Heart left ventricle (tissue), 16 donors: ENCODE measurements at regions not wholly inside any gene's neighbourhood (a gene's known extent, or its start where the extent isn't known, plus 50 kb on each side); places are given as distances from the start of the nearest gene placed in this dataset.

Source experiments
- ATAC-seq, 4 donors: fragments of 200-7000 bp; cut with Tn5 transposase; one replicate each; pipeline ENCODE4 v1.9.1; 2020 to 2022; ENCODE audit warnings: moderate library complexity in 4 of 4, mild to moderate bottlenecking in 3 of 4, moderate number of reproducible peaks in 1 of 4
- DNase-seq, 5 donors: peaks; one replicate each; pipeline ENCODE4 v3.0.0-alpha.2; 2020
- H3K27ac ChIP-seq, 12 donors: fragments of 200-600 bp; sonication (generic) in 4 of 12; one replicate each; pipeline versions ENCODE4 v1.5.0 to v1.8.0; 2016 to 2022; ENCODE audit warnings: mild to moderate bottlenecking in 2 of 12
- H3K27me3 ChIP-seq, 9 donors: fragments of 200-600 bp; sonication (generic) in 2 of 9; one replicate each; pipeline versions ENCODE4 v1.5.1 to v1.8.0; 2016 to 2022; ENCODE audit warnings: mild to moderate bottlenecking in 3 of 9
- H3K36me3 ChIP-seq, 9 donors: fragments of 200-600 bp; sonication (generic) in 2 of 9; one replicate each; pipeline versions ENCODE4 v1.5.0 to v1.8.0; 2018 to 2022; ENCODE audit warnings: mild to moderate bottlenecking in 2 of 9
- H3K4me1 ChIP-seq, 12 donors: fragments of 200-600 bp; sonication (generic) in 4 of 12; one replicate each; pipeline versions ENCODE4 v1.5.0 to v1.8.0; 2016 to 2022; ENCODE audit warnings: mild to moderate bottlenecking in 3 of 12
- H3K4me3 ChIP-seq, 12 donors: fragments of 200-600 bp; sonication (generic) in 4 of 12; one replicate each; pipeline versions ENCODE4 v1.5.0 to v1.8.0; 2017 to 2022; ENCODE audit warnings: mild to moderate bottlenecking in 9 of 12, moderate library complexity in 4 of 12
- H3K9me3 ChIP-seq, 12 donors: fragments of 200-600 bp; sonication (generic) in 4 of 12; one replicate each; pipeline versions ENCODE4 v1.5.0 to v1.8.0; 2016 to 2022; ENCODE audit warnings: mild to moderate bottlenecking in 1 of 12
- POLR2A ChIP-seq, 2 donors: fragments of 450-650 bp; IDR thresholded peaks; one replicate each; pipeline ENCODE4 v1.6.1; 2017; ENCODE audit warnings: antibody characterized with exemption in 2 of 2, mild to moderate bottlenecking in 2 of 2, moderate library complexity in 2 of 2
- WGBS, 4 donors: extraction: QIAGEN DNeasy Blood & Tissue Kit in 2 of 4; methylation state at CpG; one replicate each; pipeline versions ENCODE4 v1.1.5 to v1.1.7; 2013 to 2018; 5-methylcytosine and 5-hydroxymethylcytosine counted together
- intact Hi-C, 10 donors: fragments of 100-400 bp; cut with DNase I; formaldehyde crosslinking; loops; one replicate each; pipeline versions ENCODE4 v1.11.1 to v1.14.2; 2022
- TF ChIP-seq, protein P1 (sequence below), 12 donors: fragments of 200-600 bp; sonication (generic) in 4 of 12; IDR thresholded peaks; one replicate each; pipeline versions ENCODE4 v1.5.0 to v1.8.0; 2018 to 2022; ENCODE audit warnings: antibody characterized with exemption in 12 of 12, mild to moderate bottlenecking in 5 of 12
- donor health status: ischemic (EF 13 %, LVEDD 7.1; RV severe dilation, severe dysfunction).
- donor health status: healthy with polysubstance abuse.
- donor health status: DM: no; HTN: yes; CAD: no.
- donor health status: DM: no; HTN: no; CAD: no.
- donor health status: ischemic (EF 25% LVEDD 6.9; RV normal size, moderate dysfunction).
- donor health status: ischemic (EF 25% LVEDD 5.7; RV mildly dilated, moderate dysfunction).
- donor health status: healthy.
- donor health status: DM: yes; HTN: yes; CAD: no.
- donor health status: ischemic (EF 35%, LVEDD 5.7; RV mildly dilated, moderate dysfunction).
- donor health status: nonischemic (EF 11% LVEDD 7.7; RV severe dilation, severe dysfunction).
- donor health status: DM: yes; HTN: yes; CAD: no.
- donor health status: PGD.
- donor health status: ischemic (EF 29% LVEDD 5.4; RV normal size, mild dysfunction).
- donor health status: nonischemic (EF 23%, LVEDD 6.1; RV moderate dilation, normal function).

DNA sequence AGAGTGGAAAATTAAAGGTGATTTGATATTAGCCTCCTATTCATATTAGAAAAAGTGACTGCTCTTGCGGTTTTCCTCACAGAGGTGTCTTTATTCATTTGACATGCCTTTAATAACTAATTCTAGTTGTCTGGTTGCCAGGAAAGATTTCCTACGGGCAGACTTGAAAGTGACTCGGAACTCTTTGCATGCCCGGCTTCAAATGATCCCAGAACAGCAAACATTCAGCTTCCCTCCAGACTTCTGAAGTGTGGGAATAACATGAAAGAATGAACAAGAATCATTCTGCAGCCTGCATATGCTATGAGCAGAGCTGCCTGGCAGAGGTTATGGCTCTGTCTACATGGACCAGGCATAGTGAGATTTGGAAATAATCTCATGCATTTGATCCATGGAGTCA is 89.6 kb upstream of the PKDCC start:
- DNase-seq, result no peak
- Histone ChIP-seq H3K4me3 (no peak overlapping the region), H3K4me1 (peaks cover 0 to 13% (median 5%) of the 10 kb centered on the region in 12 donors), H3K36me3 (no peaks in the 10 kb centered on the region), H3K27me3 (no peaks in the 10 kb centered on the region), H3K9me3 (no peaks in the 10 kb centered on the region), H3K27ac (no peak overlapping the region)
- WGBS, 4 donors, result 59 to 71% (median 69%) methylated on average over 4 of the region's 4 CpGs
- ATAC-seq, result no peak
- intact Hi-C loops, result loop anchor here in 1 of 10 donors (10.0 kb wide), 1 partner anchor 87 kb away; the partner anchor contains the start of gene PKDCC
- no peak for TF ChIP-seq POLR2A (IDR thresholded peaks at IDR 0.05)
- TF ChIP-seq, protein P1, sequence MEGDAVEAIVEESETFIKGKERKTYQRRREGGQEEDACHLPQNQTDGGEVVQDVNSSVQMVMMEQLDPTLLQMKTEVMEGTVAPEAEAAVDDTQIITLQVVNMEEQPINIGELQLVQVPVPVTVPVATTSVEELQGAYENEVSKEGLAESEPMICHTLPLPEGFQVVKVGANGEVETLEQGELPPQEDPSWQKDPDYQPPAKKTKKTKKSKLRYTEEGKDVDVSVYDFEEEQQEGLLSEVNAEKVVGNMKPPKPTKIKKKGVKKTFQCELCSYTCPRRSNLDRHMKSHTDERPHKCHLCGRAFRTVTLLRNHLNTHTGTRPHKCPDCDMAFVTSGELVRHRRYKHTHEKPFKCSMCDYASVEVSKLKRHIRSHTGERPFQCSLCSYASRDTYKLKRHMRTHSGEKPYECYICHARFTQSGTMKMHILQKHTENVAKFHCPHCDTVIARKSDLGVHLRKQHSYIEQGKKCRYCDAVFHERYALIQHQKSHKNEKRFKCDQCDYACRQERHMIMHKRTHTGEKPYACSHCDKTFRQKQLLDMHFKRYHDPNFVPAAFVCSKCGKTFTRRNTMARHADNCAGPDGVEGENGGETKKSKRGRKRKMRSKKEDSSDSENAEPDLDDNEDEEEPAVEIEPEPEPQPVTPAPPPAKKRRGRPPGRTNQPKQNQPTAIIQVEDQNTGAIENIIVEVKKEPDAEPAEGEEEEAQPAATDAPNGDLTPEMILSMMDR (IDR thresholded peaks at IDR 0.05), result no peak

DNA sequence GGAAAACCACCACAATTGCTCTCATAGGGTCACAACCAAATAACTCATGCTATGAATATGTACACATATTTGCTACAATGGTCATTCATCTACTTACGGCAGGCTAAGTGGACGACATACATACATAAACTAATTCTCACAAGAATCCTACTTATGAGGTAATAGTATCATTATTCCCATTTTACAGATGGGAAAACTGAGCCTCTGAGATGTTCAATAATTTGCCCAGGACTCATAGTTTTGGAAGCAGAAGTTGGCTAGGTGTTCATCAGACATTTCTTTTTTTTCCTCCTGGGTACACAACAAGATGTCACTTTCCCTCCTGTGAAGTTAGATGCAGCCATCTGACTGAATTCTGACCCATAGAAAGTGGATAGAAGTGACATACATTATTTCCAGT is 89.0 kb upstream of the PKDCC start:
- no peak for DNase-seq
- no peak overlapping the region for H3K4me3 ChIP-seq
- H3K36me3 ChIP-seq, result no peaks in the 10 kb centered on the region
- H3K9me3 ChIP-seq, result no peaks in the 10 kb centered on the region
- TF ChIP-seq, protein P1 (IDR thresholded peaks at IDR 0.05), result no peak
- TF ChIP-seq POLR2A (IDR thresholded peaks at IDR 0.05), result no peak
- peaks cover 0 to 18% (median 7%) of the 10 kb centered on the region in 12 donors for H3K4me1 ChIP-seq
- no peak for ATAC-seq
- no peak overlapping the region for H3K27ac ChIP-seq
- intact Hi-C loops, result loop anchor here in 1 of 10 donors (10.0 kb wide), 1 partner anchor 86 kb away; the partner anchor contains the start of gene PKDCC
- H3K27me3 ChIP-seq, result no peaks in the 10 kb centered on the region
- WGBS, 4 donors, result 96 to 100% (median 98%) methylated on average over 2 of the region's 2 CpGs

GRCh38 chr2:41959760-41960159 is 88.1 kb upstream of the PKDCC start:
- 95 to 97% (median 96%) methylated on average over 2 of the region's 2 CpGs for WGBS, 4 donors
- H3K9me3 ChIP-seq, result no peaks in the 10 kb centered on the region
- H3K4me1 ChIP-seq, result peaks cover 0 to 28% (median 14%) of the 10 kb centered on the region in 12 donors
- no peak overlapping the region for H3K27ac ChIP-seq
- H3K4me3 ChIP-seq, result no peak overlapping the region
- intact Hi-C loops, result loop anchor here in 1 of 10 donors (10.0 kb wide), 1 partner anchor 85 kb away; the partner anchor contains the start of gene PKDCC
- no peaks in the 10 kb centered on the region for H3K36me3 ChIP-seq
- no peak for TF ChIP-seq POLR2A (IDR thresholded peaks at IDR 0.05)
- TF ChIP-seq, protein P1 (IDR thresholded peaks at IDR 0.05), result no peak
- ATAC-seq (no peak), DNase-seq (no peak)
- H3K27me3 ChIP-seq, result no peaks in the 10 kb centered on the region

DNA sequence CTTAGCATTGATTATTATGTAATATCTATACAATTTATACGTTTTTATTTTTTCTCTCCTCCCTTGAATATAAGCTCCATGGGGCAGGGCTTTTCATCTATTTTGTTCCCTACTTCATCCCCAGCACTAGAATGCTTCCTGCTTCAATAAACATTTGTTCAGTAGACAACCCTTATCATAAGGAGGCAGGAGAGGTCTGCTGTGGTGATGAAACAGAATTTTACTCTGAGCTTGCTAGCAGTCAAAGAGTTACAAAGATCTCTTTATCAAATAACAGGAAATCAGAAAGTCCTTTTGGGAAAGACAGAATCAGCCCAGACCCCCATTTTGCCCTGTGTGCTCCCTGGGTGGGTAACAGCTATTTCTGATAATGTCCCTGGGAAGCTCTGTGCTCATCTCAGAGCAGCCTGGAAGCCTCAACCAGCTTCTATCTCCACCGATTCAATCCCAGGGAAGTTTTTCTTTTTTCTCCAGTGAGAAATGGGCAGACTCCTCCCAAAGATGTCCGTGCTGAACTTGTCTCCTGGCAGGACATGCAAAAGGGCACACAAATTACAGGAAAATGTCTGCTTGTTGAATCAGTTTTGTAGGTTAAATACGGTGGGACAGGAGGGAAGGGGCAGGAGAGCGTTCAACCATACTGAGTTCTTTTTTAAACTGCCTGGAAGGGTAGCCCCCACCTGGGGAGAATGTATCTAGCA is 84.7 kb upstream of the PKDCC start:
- no peak overlapping the region for H3K4me3 ChIP-seq
- no peaks in the 10 kb centered on the region for H3K27me3 ChIP-seq
- H3K9me3 ChIP-seq, result no peaks in the 10 kb centered on the region
- intact Hi-C loops, result no loop called here
- peak overlapping the region in 8 of 12 donors; percentile 4 to 88 (median 58) for H3K27ac ChIP-seq
- ATAC-seq (no peak), DNase-seq (no peak)
- H3K36me3 ChIP-seq, result no peaks in the 10 kb centered on the region
- TF ChIP-seq, protein P1 (IDR thresholded peaks at IDR 0.05), result no peak
- TF ChIP-seq POLR2A (IDR thresholded peaks at IDR 0.05), result no peak
- 62 to 73% (median 65%) methylated on average over 5 of the region's 5 CpGs for whole genome bisulfite sequencing, 4 donors
- peaks cover 0 to 55% (median 32%) of the 10 kb centered on the region in 12 donors for H3K4me1 ChIP-seq
